ENCODE measurements at regions not wholly inside any gene's neighbourhood (a gene's known extent, or its start where the extent isn't known, plus 50 kb on each side); places are given as distances from the start of the nearest gene placed in this dataset.

DNA sequence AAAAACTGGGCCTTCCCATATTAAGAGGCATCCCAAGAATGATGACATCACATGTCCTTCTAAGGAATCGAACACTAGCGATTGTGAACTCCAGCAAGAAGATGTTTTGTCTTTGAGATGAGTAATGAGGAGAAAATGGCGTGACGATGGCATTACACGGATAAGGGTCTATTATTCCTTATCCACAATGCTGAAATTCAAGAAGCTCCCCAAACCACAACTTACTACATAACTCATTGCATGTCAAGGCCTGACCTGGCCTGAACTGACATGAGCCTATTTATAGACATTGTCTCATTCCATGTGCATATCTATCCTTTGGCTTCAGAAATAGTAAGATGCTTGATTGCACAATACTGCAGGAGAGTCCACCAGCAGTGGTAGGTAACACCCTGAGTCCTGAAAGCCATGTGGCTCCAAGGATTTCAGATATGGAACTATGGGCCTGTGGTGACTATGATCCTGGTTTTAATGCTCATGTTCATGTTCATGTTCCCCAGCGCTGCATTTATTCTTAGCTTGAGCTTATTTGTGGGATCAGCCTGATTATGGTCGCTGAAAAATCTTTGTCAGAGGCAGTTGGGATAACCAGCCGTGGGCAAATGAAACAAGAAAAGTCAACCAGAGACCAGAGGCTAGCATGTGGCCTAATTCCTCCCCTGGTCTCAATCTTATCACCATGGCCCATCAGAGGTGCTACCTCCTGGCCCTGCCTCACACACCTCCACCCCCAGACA is 183.2 kb upstream of the JARID2 start:
- TF ChIP-seq TAF1 (IDR thresholded peaks at IDR 0.05; ENCODE audit: borderline replicate concordance, insufficient read depth, low read length): no peak
- TF ChIP-seq SIN3A (IDR thresholded peaks at IDR 0.05; ENCODE audit: borderline replicate concordance, insufficient read depth, low read length): no peak
- no peak for TF ChIP-seq FOXP2 (optimal IDR thresholded peaks at IDR 0.05; ENCODE audit: borderline replicate concordance, extremely low read depth, extremely low read length, insufficient read depth)
- no peak for TF ChIP-seq POLR2AphosphoS5 (IDR thresholded peaks at IDR 0.05; ENCODE audit: low read depth, low read length)
- TF ChIP-seq REST (IDR thresholded peaks at IDR 0.05; ENCODE audit: insufficient read depth in 1 of 2, low read depth in 2 of 2, low read length in 2 of 2): no peak

DNA sequence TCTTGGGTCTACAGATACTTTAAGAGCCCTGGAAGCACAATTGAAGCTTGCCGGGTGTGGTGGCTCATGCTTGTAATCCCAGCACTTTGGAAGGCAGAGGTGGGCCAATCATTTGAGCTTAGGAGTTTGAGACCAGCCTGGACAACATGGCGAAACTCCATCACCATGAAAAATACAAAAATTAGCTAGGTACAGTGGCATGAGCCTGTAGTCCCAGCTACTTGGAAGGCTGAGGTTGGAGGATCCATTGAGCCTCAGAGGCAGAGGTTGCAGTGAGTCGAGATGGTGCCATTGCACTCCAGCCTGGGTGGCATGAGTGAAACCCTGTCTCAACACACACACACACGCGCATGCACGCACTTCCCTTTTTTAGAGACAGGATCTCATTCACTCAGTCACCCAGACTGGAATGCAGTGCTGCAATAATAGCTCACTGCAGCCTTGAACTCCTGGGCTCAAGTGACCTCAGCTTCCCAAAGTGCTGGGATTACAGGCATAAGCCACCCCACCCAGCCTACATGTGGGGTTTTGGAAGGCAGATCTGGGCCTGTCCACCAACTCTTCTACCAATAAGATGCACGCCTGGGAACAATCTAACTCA is 182.5 kb upstream of the JARID2 start:
- TF ChIP-seq FOXP2 (optimal IDR thresholded peaks at IDR 0.05; ENCODE audit: borderline replicate concordance, extremely low read depth, extremely low read length, insufficient read depth) (no peak), TAF1 (IDR thresholded peaks at IDR 0.05; ENCODE audit: borderline replicate concordance, insufficient read depth, low read length) (no peak)

GRCh38 chr6:15065261-15065989 is 180.4 kb upstream of the JARID2 start:
- no peak for TF ChIP-seq SIN3A (IDR thresholded peaks at IDR 0.05; ENCODE audit: borderline replicate concordance, insufficient read depth, low read length)
- TF ChIP-seq TAF1 (IDR thresholded peaks at IDR 0.05; ENCODE audit: borderline replicate concordance, insufficient read depth, low read length): no peak
- no peak for TF ChIP-seq POLR2AphosphoS5 (IDR thresholded peaks at IDR 0.05; ENCODE audit: low read depth, low read length)
- no peak for TF ChIP-seq FOXP2 (optimal IDR thresholded peaks at IDR 0.05; ENCODE audit: borderline replicate concordance, extremely low read depth, extremely low read length, insufficient read depth)
- no peak for TF ChIP-seq REST (IDR thresholded peaks at IDR 0.05; ENCODE audit: insufficient read depth in 1 of 2, low read depth in 2 of 2, low read length in 2 of 2)

DNA sequence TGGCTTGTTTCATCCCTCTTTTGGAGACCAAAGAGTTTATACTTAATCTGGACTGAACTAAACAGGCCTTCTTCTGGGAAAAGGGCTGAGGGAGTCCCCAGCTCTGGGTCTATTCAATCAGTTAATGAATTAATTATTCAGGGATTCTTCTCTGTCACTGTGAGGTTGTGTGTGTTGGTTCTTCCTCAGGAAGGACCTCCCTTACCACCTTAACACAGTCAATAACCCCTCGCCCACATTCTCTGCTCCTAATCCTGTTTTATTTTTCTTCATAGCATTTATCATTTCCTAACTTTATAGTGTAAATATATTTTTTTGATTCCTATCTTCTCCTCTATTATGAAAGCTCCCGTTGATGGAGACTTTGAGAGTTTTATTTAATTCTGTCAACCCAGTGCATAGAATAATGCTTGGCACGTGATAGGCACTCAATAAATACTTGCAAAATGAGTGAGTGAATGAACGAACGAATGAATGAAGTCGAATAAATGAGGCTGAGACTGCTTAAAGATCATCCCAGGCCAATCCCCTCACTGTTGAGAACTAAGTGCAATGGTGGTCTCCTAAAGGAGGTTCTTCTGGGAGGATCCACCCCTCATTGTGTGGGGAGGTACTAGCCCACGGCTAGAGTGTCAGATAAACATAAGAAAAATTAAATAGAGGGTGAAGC is 179.6 kb upstream of the JARID2 start:
- TF ChIP-seq FOXP2 (optimal IDR thresholded peaks at IDR 0.05; ENCODE audit: borderline replicate concordance, extremely low read depth, extremely low read length, insufficient read depth) (no peak), TAF1 (IDR thresholded peaks at IDR 0.05; ENCODE audit: borderline replicate concordance, insufficient read depth, low read length) (no peak), SIN3A (IDR thresholded peaks at IDR 0.05; ENCODE audit: borderline replicate concordance, insufficient read depth, low read length) (no peak), REST (IDR thresholded peaks at IDR 0.05; ENCODE audit: insufficient read depth in 1 of 2, low read depth in 2 of 2, low read length in 2 of 2) (no peak), POLR2AphosphoS5 (IDR thresholded peaks at IDR 0.05; ENCODE audit: low read depth, low read length) (no peak)

DNA sequence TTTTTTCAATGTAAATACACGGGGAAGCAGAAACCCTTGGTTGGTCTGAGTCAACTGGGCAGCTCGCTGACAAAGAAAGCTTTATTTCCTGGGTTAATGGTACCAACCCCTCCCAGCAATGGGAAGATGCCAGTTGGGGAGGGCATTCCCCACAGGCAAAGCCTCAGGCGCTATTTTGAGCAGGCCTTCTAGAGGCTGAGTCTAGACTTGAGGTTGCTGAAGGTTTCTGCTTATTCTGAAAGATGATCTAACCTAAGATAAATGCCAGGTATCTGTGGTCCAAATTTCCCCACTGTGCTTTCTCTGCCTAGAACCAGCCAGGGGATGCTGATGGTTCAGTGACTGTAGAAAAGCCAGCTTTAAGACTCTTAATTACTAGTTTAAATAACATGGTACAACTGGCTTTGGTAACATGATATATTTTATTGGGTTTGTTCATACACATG is 172.5 kb upstream of the JARID2 start:
- TF ChIP-seq SIN3A (IDR thresholded peaks at IDR 0.05; ENCODE audit: borderline replicate concordance, insufficient read depth, low read length): no peak
- no peak for TF ChIP-seq POLR2AphosphoS5 (IDR thresholded peaks at IDR 0.05; ENCODE audit: low read depth, low read length)
- TF ChIP-seq TAF1 (IDR thresholded peaks at IDR 0.05; ENCODE audit: borderline replicate concordance, insufficient read depth, low read length): no peak
- no peak for TF ChIP-seq FOXP2 (optimal IDR thresholded peaks at IDR 0.05; ENCODE audit: borderline replicate concordance, extremely low read depth, extremely low read length, insufficient read depth)
